WTC11 (cell line): ENCODE measurements at regions not wholly inside any gene's neighbourhood (a gene's known extent, or its start where the extent isn't known, plus 50 kb on each side); places are given as distances from the start of the nearest gene placed in this dataset.

Source experiments
- GABPB1 ChIP-seq: sonication (generic); formaldehyde crosslinking; IDR thresholded peaks from 2 replicates; pipeline ENCODE4 v1.8.1; 2023; ENCODE audit warnings: mild to moderate bottlenecking, missing genetic modification reagents
- NFYB ChIP-seq: sonication (generic); formaldehyde crosslinking; conservative IDR thresholded peaks from 2 replicates; pipeline ENCODE4 v1.8.0; 2022; ENCODE audit warnings: low read depth, missing genetic modification reagents
- TEAD4 ChIP-seq: sonication (generic); formaldehyde crosslinking; IDR thresholded peaks from 2 replicates; pipeline ENCODE4 v1.8.0; 2022; ENCODE audit warnings: mild to moderate bottlenecking, missing genetic modification reagents
- TF ChIP-seq, protein P1 (sequence below): fragments of 200-600 bp; IDR thresholded peaks from 2 replicates; pipeline ENCODE4 v1.8.0; 2022; ENCODE audit warnings: antibody characterized with exemption
- TF ChIP-seq, protein P2 (sequence below): sonication (generic); formaldehyde crosslinking; IDR thresholded peaks from 2 replicates; pipeline ENCODE4 v1.8.0; 2022; ENCODE audit warnings: mild to moderate bottlenecking, missing genetic modification reagents
- TF ChIP-seq, protein P3 (sequence below): sonication (generic); formaldehyde crosslinking; IDR thresholded peaks from 2 replicates; pipeline ENCODE4 v1.8.1; 2023; ENCODE audit warnings: mild to moderate bottlenecking, missing genetic modification reagents, moderate library complexity
- TF ChIP-seq, protein P4 (sequence below): sonication (generic); formaldehyde crosslinking; IDR thresholded peaks from 2 replicates; pipeline ENCODE4 v1.8.0; 2022; ENCODE audit warnings: missing genetic modification reagents

DNA sequence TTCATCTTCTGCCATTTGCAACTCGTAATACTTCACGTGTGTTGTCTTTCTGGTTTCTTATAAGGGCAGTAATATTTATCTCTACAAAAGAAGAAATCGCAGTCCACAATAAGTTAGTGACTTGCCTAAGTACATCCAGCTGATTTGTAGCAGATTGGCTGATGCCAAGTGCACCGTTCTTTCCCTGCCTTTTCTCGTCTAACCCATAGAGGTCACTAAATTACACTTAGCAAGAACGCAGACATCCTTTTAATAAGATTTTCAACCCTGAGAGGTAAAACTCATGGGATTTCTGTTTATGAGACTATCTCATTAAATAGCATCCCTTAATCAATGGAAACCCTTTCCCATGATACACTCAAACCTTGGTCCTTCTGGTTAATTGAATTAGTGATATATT lies 408.6 kb upstream of the ACTRT1 start:
- TF ChIP-seq, protein P1, sequence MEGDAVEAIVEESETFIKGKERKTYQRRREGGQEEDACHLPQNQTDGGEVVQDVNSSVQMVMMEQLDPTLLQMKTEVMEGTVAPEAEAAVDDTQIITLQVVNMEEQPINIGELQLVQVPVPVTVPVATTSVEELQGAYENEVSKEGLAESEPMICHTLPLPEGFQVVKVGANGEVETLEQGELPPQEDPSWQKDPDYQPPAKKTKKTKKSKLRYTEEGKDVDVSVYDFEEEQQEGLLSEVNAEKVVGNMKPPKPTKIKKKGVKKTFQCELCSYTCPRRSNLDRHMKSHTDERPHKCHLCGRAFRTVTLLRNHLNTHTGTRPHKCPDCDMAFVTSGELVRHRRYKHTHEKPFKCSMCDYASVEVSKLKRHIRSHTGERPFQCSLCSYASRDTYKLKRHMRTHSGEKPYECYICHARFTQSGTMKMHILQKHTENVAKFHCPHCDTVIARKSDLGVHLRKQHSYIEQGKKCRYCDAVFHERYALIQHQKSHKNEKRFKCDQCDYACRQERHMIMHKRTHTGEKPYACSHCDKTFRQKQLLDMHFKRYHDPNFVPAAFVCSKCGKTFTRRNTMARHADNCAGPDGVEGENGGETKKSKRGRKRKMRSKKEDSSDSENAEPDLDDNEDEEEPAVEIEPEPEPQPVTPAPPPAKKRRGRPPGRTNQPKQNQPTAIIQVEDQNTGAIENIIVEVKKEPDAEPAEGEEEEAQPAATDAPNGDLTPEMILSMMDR, result no peak
- TF ChIP-seq, protein P2, sequence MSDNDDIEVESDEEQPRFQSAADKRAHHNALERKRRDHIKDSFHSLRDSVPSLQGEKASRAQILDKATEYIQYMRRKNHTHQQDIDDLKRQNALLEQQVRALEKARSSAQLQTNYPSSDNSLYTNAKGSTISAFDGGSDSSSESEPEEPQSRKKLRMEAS, result no peak
- TF ChIP-seq NFYB (no peak), GABPB1 (CRISPR knock-in tag) (no peak), TEAD4 (CRISPR knock-in tag) (no peak)
- TF ChIP-seq, protein P3, sequence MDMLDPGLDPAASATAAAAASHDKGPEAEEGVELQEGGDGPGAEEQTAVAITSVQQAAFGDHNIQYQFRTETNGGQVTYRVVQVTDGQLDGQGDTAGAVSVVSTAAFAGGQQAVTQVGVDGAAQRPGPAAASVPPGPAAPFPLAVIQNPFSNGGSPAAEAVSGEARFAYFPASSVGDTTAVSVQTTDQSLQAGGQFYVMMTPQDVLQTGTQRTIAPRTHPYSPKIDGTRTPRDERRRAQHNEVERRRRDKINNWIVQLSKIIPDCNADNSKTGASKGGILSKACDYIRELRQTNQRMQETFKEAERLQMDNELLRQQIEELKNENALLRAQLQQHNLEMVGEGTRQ (CRISPR knock-in tag), result no peak
- TF ChIP-seq, protein P4, sequence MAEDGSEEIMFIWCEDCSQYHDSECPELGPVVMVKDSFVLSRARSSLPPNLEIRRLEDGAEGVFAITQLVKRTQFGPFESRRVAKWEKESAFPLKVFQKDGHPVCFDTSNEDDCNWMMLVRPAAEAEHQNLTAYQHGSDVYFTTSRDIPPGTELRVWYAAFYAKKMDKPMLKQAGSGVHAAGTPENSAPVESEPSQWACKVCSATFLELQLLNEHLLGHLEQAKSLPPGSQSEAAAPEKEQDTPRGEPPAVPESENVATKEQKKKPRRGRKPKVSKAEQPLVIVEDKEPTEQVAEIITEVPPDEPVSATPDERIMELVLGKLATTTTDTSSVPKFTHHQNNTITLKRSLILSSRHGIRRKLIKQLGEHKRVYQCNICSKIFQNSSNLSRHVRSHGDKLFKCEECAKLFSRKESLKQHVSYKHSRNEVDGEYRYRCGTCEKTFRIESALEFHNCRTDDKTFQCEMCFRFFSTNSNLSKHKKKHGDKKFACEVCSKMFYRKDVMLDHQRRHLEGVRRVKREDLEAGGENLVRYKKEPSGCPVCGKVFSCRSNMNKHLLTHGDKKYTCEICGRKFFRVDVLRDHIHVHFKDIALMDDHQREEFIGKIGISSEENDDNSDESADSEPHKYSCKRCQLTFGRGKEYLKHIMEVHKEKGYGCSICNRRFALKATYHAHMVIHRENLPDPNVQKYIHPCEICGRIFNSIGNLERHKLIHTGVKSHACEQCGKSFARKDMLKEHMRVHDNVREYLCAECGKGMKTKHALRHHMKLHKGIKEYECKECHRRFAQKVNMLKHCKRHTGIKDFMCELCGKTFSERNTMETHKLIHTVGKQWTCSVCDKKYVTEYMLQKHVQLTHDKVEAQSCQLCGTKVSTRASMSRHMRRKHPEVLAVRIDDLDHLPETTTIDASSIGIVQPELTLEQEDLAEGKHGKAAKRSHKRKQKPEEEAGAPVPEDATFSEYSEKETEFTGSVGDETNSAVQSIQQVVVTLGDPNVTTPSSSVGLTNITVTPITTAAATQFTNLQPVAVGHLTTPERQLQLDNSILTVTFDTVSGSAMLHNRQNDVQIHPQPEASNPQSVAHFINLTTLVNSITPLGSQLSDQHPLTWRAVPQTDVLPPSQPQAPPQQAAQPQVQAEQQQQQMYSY, result no peak
